Adrenal gland (tissue), 9 donors: ENCODE measurements at regions not wholly inside any gene's neighbourhood (a gene's known extent, or its start where the extent isn't known, plus 50 kb on each side); places are given as distances from the start of the nearest gene placed in this dataset.
A peak's percentile ranks its signal among the peaks of the same experiment; 100 is the strongest.

Source experiments
- DNase-seq, 7 donors: peaks; one replicate each; pipeline ENCODE4 v3.0.0-alpha.2; 2019 to 2020
- H3K27ac ChIP-seq, 5 donors: fragments of 200-600 bp; sonication (generic) in 4 of 5; 1 replicate in 3 of 5; 2 replicates in 2 of 5; pipeline versions ENCODE4 v1.5.1 to v1.8.0; 2016 to 2020; ENCODE audit warnings: mild to moderate bottlenecking in 1 of 5
- H3K27me3 ChIP-seq: fragments of 200-600 bp; 2 replicates; pipeline ENCODE4 v1.8.0; 2021
- H3K36me3 ChIP-seq, 2 donors: fragments of 200-600 bp; replicated peaks in 1 of 2; 1 replicate in 1 of 2; 2 replicates in 1 of 2; pipeline versions ENCODE4 v1.5.1 to v1.8.0; 2018 to 2022
- H3K4me1 ChIP-seq, 2 donors: fragments of 200-600 bp; replicated peaks in 1 of 2; 1 replicate in 1 of 2; 2 replicates in 1 of 2; pipeline versions ENCODE4 v1.5.1 to v1.8.0; 2018 to 2021
- H3K4me3 ChIP-seq, 4 donors: fragments of 200-600 bp; sonication (generic) in 3 of 4; one replicate each; pipeline ENCODE4 v1.5.1; 2016 to 2018
- H3K9me3 ChIP-seq, 3 donors: fragments of 200-600 bp; sonication (generic) in 1 of 3; replicated peaks in 1 of 3; 1 replicate in 2 of 3; 2 replicates in 1 of 3; pipeline versions ENCODE4 v1.5.1 to v1.8.0; 2016 to 2021
- POLR2A ChIP-seq, 2 donors: fragments of 450-650 bp; IDR thresholded peaks; one replicate each; pipeline ENCODE4 v1.6.1; 2017; ENCODE audit warnings: antibody characterized with exemption in 2 of 2, mild to moderate bottlenecking in 2 of 2, moderate library complexity in 1 of 2
- WGBS, 4 donors: extraction: QIAGEN DNeasy Blood & Tissue Kit in 2 of 4; methylation state at CpG; one replicate each; pipeline versions ENCODE4 v1.1.5 to v1.1.7; 2013 to 2017; 5-methylcytosine and 5-hydroxymethylcytosine counted together
- intact Hi-C, 2 donors: fragments of 100-400 bp; cut with DNase I; formaldehyde crosslinking; loops; one replicate each; pipeline versions ENCODE4 v1.14.1 to v1.15.0; 2022 to 2023
- TF ChIP-seq, protein P1 (sequence below), 6 experiments: fragments of 450-650 bp in 4 of 6; fragments of 200-600 bp in 2 of 6; sonication (generic) in 1 of 6; IDR thresholded peaks; 1 replicate in 5 of 6; 2 replicates in 1 of 6; pipeline versions ENCODE4 v1.5.1 to v1.8.0; 2016 to 2021; ENCODE audit warnings: antibody characterized with exemption in 6 of 6, mild to moderate bottlenecking in 2 of 6, moderate library complexity in 1 of 6
- donor health status: healthy with polysubstance abuse.
- donor health status: Bipolar disorder and iron deficiency.
- donor health status: DM: yes; HTN: yes; CAD: no.
- donor health status: DM: no; HTN: no; CAD: no.
- donor health status: DM: no; HTN: no; CAD: no.

DNA sequence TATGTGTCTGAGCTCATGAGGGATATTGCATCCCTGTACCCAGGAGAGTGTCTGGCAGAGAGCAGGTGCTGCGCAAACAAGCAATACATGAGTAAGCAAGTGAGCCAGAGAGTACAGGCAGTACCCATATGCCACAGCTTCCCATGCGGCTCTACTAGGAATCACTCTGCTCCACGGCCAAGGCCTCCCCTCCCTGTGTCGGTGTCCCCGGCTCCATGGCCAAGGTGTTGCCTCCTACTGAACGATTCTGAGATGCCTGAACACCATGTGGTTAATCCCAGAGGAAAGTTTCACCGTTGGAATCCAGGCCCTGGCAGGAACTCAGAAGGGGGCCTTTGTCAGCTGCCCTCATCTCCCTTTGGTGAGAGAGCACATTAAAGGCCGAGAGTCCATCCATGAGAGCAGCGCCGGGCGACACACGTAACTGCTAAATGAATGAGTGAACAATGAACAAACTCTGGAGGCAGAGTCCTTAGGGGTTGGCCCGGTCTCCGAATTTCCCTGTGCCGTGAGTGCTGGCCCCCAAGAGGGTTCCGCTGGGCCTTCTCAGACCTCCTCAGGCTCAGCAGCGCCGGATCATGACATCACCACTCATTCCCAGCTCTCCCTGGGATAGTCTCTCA lies 136.0 kb upstream of the FAM20C start:
- Histone ChIP-seq H3K27ac (no peak overlapping the region), H3K27me3 (no peaks in the 10 kb centered on the region), H3K4me1 (no peaks in the 10 kb centered on the region), H3K9me3 (no peaks in the 10 kb centered on the region), H3K4me3 (no peak overlapping the region), H3K36me3 (no peaks in the 10 kb centered on the region)
- WGBS, 4 donors = 87 to 96% (median 89%) methylated on average over 17 to 18 of the region's 18 CpGs
- TF ChIP-seq, protein P1, sequence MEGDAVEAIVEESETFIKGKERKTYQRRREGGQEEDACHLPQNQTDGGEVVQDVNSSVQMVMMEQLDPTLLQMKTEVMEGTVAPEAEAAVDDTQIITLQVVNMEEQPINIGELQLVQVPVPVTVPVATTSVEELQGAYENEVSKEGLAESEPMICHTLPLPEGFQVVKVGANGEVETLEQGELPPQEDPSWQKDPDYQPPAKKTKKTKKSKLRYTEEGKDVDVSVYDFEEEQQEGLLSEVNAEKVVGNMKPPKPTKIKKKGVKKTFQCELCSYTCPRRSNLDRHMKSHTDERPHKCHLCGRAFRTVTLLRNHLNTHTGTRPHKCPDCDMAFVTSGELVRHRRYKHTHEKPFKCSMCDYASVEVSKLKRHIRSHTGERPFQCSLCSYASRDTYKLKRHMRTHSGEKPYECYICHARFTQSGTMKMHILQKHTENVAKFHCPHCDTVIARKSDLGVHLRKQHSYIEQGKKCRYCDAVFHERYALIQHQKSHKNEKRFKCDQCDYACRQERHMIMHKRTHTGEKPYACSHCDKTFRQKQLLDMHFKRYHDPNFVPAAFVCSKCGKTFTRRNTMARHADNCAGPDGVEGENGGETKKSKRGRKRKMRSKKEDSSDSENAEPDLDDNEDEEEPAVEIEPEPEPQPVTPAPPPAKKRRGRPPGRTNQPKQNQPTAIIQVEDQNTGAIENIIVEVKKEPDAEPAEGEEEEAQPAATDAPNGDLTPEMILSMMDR (IDR thresholded peaks at IDR 0.05) = no peak
- TF ChIP-seq POLR2A (IDR thresholded peaks at IDR 0.05) = no peak
- DNase-seq = peak in 1 of 7 donors; percentile 6
- intact Hi-C loops = no loop called here

DNA sequence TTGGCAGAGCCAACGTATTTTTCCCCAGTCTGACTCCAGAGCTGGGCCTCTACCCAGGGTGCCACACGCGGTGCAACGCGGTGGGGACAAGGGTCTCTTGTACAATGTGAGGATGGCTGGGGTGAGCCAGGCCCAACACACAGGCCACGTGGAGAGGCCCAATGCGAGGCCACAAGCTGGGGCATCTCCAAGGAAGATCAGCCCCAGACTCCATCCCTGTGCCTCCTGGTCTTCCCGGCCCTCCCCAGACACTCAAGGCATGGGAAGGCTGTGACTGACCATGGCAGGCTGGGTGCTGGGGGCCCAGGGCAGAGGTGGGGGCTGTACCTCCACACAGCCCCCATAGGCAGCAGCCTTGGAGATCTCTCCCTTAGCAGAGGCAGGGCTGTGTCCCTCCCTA lies 135.3 kb upstream of the FAM20C start:
- Histone ChIP-seq H3K9me3 (no peaks in the 10 kb centered on the region), H3K36me3 (no peaks in the 10 kb centered on the region), H3K4me1 (no peaks in the 10 kb centered on the region), H3K27ac (no peak overlapping the region), H3K4me3 (no peak overlapping the region), H3K27me3 (no peaks in the 10 kb centered on the region)
- intact Hi-C loops = no loop called here
- DNase-seq = peak in 1 of 7 donors; percentile 8
- no peak for TF ChIP-seq POLR2A (IDR thresholded peaks at IDR 0.05)
- TF ChIP-seq, protein P1 (IDR thresholded peaks at IDR 0.05) = no peak
- WGBS, 4 donors = 85 to 94% (median 93%) methylated on average over 7 to 8 of the region's 8 CpGs

DNA sequence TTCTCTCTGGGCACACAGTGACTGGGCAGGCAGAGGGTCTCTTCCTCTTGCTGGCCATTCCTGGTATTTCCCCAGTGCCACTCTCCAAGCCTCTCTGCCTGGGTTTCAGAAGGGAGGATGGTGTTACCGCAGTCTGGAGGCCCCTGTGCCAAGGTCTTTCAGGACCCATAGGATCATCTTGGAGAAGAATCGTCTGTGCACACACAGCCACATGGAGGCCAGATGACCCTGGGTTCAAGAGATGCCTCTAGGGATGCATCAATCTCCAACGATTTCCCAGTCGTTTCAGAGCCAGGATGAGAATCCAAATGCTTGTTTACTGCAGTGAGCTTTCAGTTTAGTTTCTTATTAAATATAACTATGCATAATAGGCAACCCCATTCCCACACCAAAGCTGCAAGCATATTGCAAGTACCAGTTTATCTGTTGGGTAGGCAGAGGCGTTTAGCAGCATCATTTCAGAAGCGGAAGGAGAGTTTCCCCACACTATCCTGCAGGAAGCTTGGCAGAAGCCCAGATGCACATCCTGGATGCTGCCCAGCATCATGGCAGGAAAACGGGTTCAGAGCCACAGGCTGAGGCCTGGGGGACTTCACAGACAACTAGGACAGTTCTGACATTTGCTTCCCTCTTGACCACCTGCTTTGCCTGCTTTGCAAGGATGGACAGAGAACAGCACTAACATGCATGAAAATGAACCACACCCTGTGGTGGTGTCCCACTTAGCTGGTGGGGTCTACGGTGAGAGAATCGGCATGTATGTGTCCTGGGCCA lies 134.7 kb upstream of the FAM20C start:
- H3K4me3 ChIP-seq = no peak overlapping the region
- no peaks in the 10 kb centered on the region for H3K4me1 ChIP-seq
- TF ChIP-seq, protein P1 (IDR thresholded peaks at IDR 0.05) = no peak
- no peak for TF ChIP-seq POLR2A (IDR thresholded peaks at IDR 0.05)
- H3K27me3 ChIP-seq = no peaks in the 10 kb centered on the region
- H3K9me3 ChIP-seq = no peaks in the 10 kb centered on the region
- no peaks in the 10 kb centered on the region for H3K36me3 ChIP-seq
- 55 to 67% (median 66%) methylated on average over 7 to 9 of the region's 9 CpGs for WGBS, 4 donors
- peak in 2 of 7 donors; percentile 13 to 35 for DNase-seq
- intact Hi-C loops = no loop called here
- H3K27ac ChIP-seq = no peak overlapping the region

DNA sequence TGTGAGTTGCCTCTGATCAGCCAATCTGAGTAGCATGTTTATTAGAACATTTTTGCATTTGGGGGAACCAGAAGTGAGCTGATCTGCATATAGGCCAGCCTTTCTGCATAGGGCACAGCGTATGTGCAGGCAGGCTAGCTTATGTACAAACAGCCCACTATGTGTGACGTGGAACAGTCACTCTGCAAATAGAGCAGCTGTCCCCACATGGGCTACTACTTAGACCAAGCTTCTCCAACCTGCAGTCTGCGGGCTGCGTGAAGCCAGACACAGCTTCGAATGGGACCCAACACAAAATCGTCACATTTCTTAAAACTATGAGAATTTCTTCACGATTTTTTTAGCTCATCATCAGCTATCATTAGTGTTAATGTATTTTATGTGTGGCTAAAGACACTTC lies 134.1 kb upstream of the FAM20C start:
- no peaks in the 10 kb centered on the region for H3K36me3 ChIP-seq
- H3K4me3 ChIP-seq = no peak overlapping the region
- WGBS, 4 donors = 78 to 88% (median 82%) methylated on average over 7 of the region's 7 CpGs
- no peak overlapping the region for H3K27ac ChIP-seq
- H3K9me3 ChIP-seq = no peaks in the 10 kb centered on the region
- no peaks in the 10 kb centered on the region for H3K27me3 ChIP-seq
- no peaks in the 10 kb centered on the region for H3K4me1 ChIP-seq
- no peak for TF ChIP-seq POLR2A (IDR thresholded peaks at IDR 0.05)
- TF ChIP-seq, protein P1 (IDR thresholded peaks at IDR 0.05) = no peak
- intact Hi-C loops = no loop called here
- peak in 2 of 7 donors; percentile 11 to 23 for DNase-seq
